ENCODE measurements at regions not wholly inside any gene's neighbourhood (a gene's known extent, or its start where the extent isn't known, plus 50 kb on each side); places are given as distances from the start of the nearest gene placed in this dataset.

DNA sequence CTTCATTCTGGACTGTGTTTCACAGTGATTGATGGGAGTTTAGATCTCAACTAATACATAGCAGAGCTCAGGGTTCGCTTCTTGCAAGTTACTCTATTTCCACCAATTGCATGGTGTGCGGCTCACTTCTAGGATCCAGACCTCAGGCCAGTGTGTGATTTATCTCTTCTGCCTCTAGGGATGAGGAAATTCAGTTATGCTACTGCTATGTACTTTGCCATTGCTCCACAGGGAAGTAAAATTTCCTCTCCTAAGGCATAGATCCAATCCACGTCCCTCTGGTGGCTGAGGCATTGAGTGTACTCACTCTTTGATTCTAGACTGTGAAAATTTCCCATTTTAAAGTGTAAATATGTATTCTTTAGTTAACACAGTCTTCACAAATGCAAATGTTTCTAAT is 214.1 kb downstream of the HS3ST3B1 start:
- TF ChIP-seq, protein P1, sequence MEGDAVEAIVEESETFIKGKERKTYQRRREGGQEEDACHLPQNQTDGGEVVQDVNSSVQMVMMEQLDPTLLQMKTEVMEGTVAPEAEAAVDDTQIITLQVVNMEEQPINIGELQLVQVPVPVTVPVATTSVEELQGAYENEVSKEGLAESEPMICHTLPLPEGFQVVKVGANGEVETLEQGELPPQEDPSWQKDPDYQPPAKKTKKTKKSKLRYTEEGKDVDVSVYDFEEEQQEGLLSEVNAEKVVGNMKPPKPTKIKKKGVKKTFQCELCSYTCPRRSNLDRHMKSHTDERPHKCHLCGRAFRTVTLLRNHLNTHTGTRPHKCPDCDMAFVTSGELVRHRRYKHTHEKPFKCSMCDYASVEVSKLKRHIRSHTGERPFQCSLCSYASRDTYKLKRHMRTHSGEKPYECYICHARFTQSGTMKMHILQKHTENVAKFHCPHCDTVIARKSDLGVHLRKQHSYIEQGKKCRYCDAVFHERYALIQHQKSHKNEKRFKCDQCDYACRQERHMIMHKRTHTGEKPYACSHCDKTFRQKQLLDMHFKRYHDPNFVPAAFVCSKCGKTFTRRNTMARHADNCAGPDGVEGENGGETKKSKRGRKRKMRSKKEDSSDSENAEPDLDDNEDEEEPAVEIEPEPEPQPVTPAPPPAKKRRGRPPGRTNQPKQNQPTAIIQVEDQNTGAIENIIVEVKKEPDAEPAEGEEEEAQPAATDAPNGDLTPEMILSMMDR (IDR thresholded peaks at IDR 0.05; ENCODE audit: poor library complexity, severe bottlenecking), result no peak
- no peak for TF ChIP-seq EP300 (conservative IDR thresholded peaks at IDR 0.05; ENCODE audit: poor library complexity, severe bottlenecking)
- no peak for TF ChIP-seq POLR2AphosphoS5 (IDR thresholded peaks at IDR 0.05)
- TF ChIP-seq, protein P2, sequence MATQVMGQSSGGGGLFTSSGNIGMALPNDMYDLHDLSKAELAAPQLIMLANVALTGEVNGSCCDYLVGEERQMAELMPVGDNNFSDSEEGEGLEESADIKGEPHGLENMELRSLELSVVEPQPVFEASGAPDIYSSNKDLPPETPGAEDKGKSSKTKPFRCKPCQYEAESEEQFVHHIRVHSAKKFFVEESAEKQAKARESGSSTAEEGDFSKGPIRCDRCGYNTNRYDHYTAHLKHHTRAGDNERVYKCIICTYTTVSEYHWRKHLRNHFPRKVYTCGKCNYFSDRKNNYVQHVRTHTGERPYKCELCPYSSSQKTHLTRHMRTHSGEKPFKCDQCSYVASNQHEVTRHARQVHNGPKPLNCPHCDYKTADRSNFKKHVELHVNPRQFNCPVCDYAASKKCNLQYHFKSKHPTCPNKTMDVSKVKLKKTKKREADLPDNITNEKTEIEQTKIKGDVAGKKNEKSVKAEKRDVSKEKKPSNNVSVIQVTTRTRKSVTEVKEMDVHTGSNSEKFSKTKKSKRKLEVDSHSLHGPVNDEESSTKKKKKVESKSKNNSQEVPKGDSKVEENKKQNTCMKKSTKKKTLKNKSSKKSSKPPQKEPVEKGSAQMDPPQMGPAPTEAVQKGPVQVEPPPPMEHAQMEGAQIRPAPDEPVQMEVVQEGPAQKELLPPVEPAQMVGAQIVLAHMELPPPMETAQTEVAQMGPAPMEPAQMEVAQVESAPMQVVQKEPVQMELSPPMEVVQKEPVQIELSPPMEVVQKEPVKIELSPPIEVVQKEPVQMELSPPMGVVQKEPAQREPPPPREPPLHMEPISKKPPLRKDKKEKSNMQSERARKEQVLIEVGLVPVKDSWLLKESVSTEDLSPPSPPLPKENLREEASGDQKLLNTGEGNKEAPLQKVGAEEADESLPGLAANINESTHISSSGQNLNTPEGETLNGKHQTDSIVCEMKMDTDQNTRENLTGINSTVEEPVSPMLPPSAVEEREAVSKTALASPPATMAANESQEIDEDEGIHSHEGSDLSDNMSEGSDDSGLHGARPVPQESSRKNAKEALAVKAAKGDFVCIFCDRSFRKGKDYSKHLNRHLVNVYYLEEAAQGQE (IDR thresholded peaks at IDR 0.05; ENCODE audit: borderline replicate concordance), result no peak
- no peak for TF ChIP-seq TAF1 (IDR thresholded peaks at IDR 0.05; ENCODE audit: low read depth)
- TF ChIP-seq RAD21 (conservative IDR thresholded peaks at IDR 0.05), result no peak

All from neural cell (in vitro differentiated cells).